Adrenal gland (tissue), 9 donors: ENCODE measurements at regions not wholly inside any gene's neighbourhood (a gene's known extent, or its start where the extent isn't known, plus 50 kb on each side); places are given as distances from the start of the nearest gene placed in this dataset.

Experiments used
- DNase-seq, 7 donors: peaks; one replicate each; pipeline ENCODE4 v3.0.0-alpha.2; 2019 to 2020
- H3K27ac ChIP-seq, 5 donors: fragments of 200-600 bp; sonication (generic) in 4 of 5; 1 replicate in 3 of 5; 2 replicates in 2 of 5; pipeline versions ENCODE4 v1.5.1 to v1.8.0; 2016 to 2020; ENCODE audit warnings: mild to moderate bottlenecking in 1 of 5
- H3K27me3 ChIP-seq: fragments of 200-600 bp; 2 replicates; pipeline ENCODE4 v1.8.0; 2021
- H3K36me3 ChIP-seq, 2 donors: fragments of 200-600 bp; replicated peaks in 1 of 2; 1 replicate in 1 of 2; 2 replicates in 1 of 2; pipeline versions ENCODE4 v1.5.1 to v1.8.0; 2018 to 2022
- H3K4me1 ChIP-seq, 2 donors: fragments of 200-600 bp; replicated peaks in 1 of 2; 1 replicate in 1 of 2; 2 replicates in 1 of 2; pipeline versions ENCODE4 v1.5.1 to v1.8.0; 2018 to 2021
- H3K4me3 ChIP-seq, 4 donors: fragments of 200-600 bp; sonication (generic) in 3 of 4; one replicate each; pipeline ENCODE4 v1.5.1; 2016 to 2018
- H3K9me3 ChIP-seq, 3 donors: fragments of 200-600 bp; sonication (generic) in 1 of 3; replicated peaks in 1 of 3; 1 replicate in 2 of 3; 2 replicates in 1 of 3; pipeline versions ENCODE4 v1.5.1 to v1.8.0; 2016 to 2021
- CTCF ChIP-seq, 6 experiments: fragments of 450-650 bp in 4 of 6; fragments of 200-600 bp in 2 of 6; sonication (generic) in 1 of 6; IDR thresholded peaks; 1 replicate in 5 of 6; 2 replicates in 1 of 6; pipeline versions ENCODE4 v1.5.1 to v1.8.0; 2016 to 2021; ENCODE audit warnings: antibody characterized with exemption in 6 of 6, mild to moderate bottlenecking in 2 of 6, moderate library complexity in 1 of 6
- POLR2A ChIP-seq, 2 donors: fragments of 450-650 bp; IDR thresholded peaks; one replicate each; pipeline ENCODE4 v1.6.1; 2017; ENCODE audit warnings: antibody characterized with exemption in 2 of 2, mild to moderate bottlenecking in 2 of 2, moderate library complexity in 1 of 2
- WGBS, 4 donors: extraction: QIAGEN DNeasy Blood & Tissue Kit in 2 of 4; methylation state at CpG; one replicate each; pipeline versions ENCODE4 v1.1.5 to v1.1.7; 2013 to 2017; 5-methylcytosine and 5-hydroxymethylcytosine counted together
- intact Hi-C, 2 donors: fragments of 100-400 bp; cut with DNase I; formaldehyde crosslinking; loops; one replicate each; pipeline versions ENCODE4 v1.14.1 to v1.15.0; 2022 to 2023
- donor health status: healthy with polysubstance abuse.
- donor health status: Bipolar disorder and iron deficiency.
- donor health status: DM: yes; HTN: yes; CAD: no.
- donor health status: DM: no; HTN: no; CAD: no.
- donor health status: DM: no; HTN: no; CAD: no.

- 74 to 83% (median 78%) methylated on average over 17 of the region's 17 CpGs for WGBS, 4 donors
- no peaks in the 10 kb centered on the region for H3K9me3 ChIP-seq
- intact Hi-C loops, result no loop called here
- H3K27me3 ChIP-seq, result no peaks in the 10 kb centered on the region
- no peaks in the 10 kb centered on the region for H3K4me1 ChIP-seq
- TF ChIP-seq CTCF (IDR thresholded peaks at IDR 0.05), result no peak
- no peak for TF ChIP-seq POLR2A (IDR thresholded peaks at IDR 0.05)
- no peak overlapping the region for H3K4me3 ChIP-seq
- no peak overlapping the region for H3K27ac ChIP-seq
- DNase-seq, result no peak
- no peaks in the 10 kb centered on the region for H3K36me3 ChIP-seq
These were observed 212.6 kb downstream of the ACKR3 start for GRCh38 chr2:236781933-236782816.

- H3K4me3 ChIP-seq, result no peak overlapping the region
- H3K27ac ChIP-seq, result no peak overlapping the region
- no peaks in the 10 kb centered on the region for H3K9me3 ChIP-seq
- no peaks in the 10 kb centered on the region for H3K36me3 ChIP-seq
- H3K27me3 ChIP-seq, result no peaks in the 10 kb centered on the region
- H3K4me1 ChIP-seq, result no peaks in the 10 kb centered on the region
- intact Hi-C loops, result no loop called here
- no peak for DNase-seq
- 69 to 78% (median 75%) methylated on average over 5 of the region's 5 CpGs for WGBS, 4 donors
- TF ChIP-seq POLR2A (IDR thresholded peaks at IDR 0.05), result no peak
- no peak for TF ChIP-seq CTCF (IDR thresholded peaks at IDR 0.05)
These were observed 213.3 kb downstream of the ACKR3 start for GRCh38 chr2:236782938-236783337.

- Histone ChIP-seq H3K9me3 (no peaks in the 10 kb centered on the region), H3K27me3 (no peaks in the 10 kb centered on the region), H3K4me3 (no peak overlapping the region), H3K27ac (no peak overlapping the region), H3K4me1 (no peaks in the 10 kb centered on the region), H3K36me3 (no peaks in the 10 kb centered on the region)
- WGBS, 4 donors, result 72 to 82% (median 78%) methylated on average over 6 of the region's 6 CpGs
- peak in 1 of 7 donors; percentile 30 for DNase-seq
- TF ChIP-seq CTCF (IDR thresholded peaks at IDR 0.05) (no peak), POLR2A (IDR thresholded peaks at IDR 0.05) (no peak)
- intact Hi-C loops, result no loop called here
These were observed 213.9 kb downstream of the ACKR3 start for GRCh38 chr2:236783417-236784020.

- no peaks in the 10 kb centered on the region for H3K4me1 ChIP-seq
- peak in 1 of 7 donors; percentile 28 for DNase-seq
- no peaks in the 10 kb centered on the region for H3K36me3 ChIP-seq
- no peak overlapping the region for H3K4me3 ChIP-seq
- intact Hi-C loops, result no loop called here
- no peaks in the 10 kb centered on the region for H3K9me3 ChIP-seq
- H3K27me3 ChIP-seq, result no peaks in the 10 kb centered on the region
- 60 to 68% (median 64%) methylated on average over 6 of the region's 6 CpGs for WGBS, 4 donors
- no peak overlapping the region for H3K27ac ChIP-seq
- TF ChIP-seq POLR2A (IDR thresholded peaks at IDR 0.05) (no peak), CTCF (IDR thresholded peaks at IDR 0.05) (no peak)
These were observed 216.0 kb downstream of the ACKR3 start for GRCh38 chr2:236785611-236786057.
